GM23248 (cell line): ENCODE measurements at regions not wholly inside any gene's neighbourhood (a gene's known extent, or its start where the extent isn't known, plus 50 kb on each side); places are given as distances from the start of the nearest gene placed in this dataset.

Source experiments
- EZH2 ChIP-seq: fragments of 200-600 bp; sonication (generic); IDR thresholded peaks from 2 replicates; pipeline ENCODE4 v1.6.1; 2018; ENCODE audit warnings: antibody characterized with exemption, mild to moderate bottlenecking; ENCODE audit not compliant: insufficient read depth, poor library complexity, severe bottlenecking
- EZH2phosphoT487 ChIP-seq: fragments of 200-600 bp; sonication (generic); IDR thresholded peaks from 2 replicates; pipeline ENCODE4 v1.6.1; 2018; ENCODE audit warnings: antibody characterized with exemption, moderate library complexity, mild to moderate bottlenecking, low read depth; ENCODE audit not compliant: insufficient read depth

DNA sequence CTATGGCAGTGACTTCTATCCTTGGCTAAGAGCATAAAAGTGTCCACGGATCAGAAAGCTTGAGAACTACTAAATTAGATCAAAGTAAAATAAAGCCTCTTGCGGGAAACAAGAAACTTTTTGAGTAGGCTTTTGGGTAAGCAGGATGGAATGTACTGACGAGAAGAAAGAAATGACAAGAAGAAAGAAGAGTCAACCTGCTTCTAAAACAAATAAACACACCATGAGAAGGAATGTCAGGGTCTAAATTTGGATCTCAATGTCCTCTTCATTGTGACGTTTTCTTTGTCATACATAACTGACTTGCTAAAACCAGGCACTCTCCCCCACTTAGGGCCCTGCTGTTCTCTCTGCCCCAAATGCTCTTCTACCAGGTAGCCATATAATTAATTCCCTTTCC is 290.1 kb upstream of the PTGER4 start:
- TF ChIP-seq EZH2: no peak
- TF ChIP-seq EZH2phosphoT487: no peak
